ENCODE measurements at regions not wholly inside any gene's neighbourhood (a gene's known extent, or its start where the extent isn't known, plus 50 kb on each side); places are given as distances from the start of the nearest gene placed in this dataset.
"Not testable (repeated sequence)": the region's sequence is repeated elsewhere in the genome, so short reads cannot be mapped to it uniquely, and the experiment has no call there.

DNA sequence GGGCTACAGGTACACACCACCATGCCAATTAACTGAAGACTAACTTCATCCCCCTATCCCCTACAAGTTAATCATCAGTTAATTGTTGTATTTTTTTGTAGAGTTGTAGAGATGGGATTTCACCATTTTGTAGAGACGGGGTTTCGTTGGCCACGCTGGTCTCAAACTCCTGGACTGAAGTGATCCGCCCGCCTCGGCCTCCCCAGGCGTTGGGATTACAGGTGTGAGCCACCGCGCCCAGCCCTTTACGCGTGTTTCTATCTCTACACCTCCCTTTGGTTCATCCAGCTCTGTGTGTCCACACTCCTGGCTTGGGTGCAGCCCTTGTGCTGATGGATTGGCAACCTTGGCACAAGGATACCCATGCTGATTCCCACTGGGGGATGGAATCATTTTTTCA lies 258.8 kb downstream of the FAM43A start:
- TF ChIP-seq, protein P1, sequence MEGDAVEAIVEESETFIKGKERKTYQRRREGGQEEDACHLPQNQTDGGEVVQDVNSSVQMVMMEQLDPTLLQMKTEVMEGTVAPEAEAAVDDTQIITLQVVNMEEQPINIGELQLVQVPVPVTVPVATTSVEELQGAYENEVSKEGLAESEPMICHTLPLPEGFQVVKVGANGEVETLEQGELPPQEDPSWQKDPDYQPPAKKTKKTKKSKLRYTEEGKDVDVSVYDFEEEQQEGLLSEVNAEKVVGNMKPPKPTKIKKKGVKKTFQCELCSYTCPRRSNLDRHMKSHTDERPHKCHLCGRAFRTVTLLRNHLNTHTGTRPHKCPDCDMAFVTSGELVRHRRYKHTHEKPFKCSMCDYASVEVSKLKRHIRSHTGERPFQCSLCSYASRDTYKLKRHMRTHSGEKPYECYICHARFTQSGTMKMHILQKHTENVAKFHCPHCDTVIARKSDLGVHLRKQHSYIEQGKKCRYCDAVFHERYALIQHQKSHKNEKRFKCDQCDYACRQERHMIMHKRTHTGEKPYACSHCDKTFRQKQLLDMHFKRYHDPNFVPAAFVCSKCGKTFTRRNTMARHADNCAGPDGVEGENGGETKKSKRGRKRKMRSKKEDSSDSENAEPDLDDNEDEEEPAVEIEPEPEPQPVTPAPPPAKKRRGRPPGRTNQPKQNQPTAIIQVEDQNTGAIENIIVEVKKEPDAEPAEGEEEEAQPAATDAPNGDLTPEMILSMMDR (IDR thresholded peaks at IDR 0.05; ENCODE audit: low read depth, low read length): no peak
- no peak overlapping the region for H3K4me3 ChIP-seq (ENCODE audit: low read depth, low read length)

DNA sequence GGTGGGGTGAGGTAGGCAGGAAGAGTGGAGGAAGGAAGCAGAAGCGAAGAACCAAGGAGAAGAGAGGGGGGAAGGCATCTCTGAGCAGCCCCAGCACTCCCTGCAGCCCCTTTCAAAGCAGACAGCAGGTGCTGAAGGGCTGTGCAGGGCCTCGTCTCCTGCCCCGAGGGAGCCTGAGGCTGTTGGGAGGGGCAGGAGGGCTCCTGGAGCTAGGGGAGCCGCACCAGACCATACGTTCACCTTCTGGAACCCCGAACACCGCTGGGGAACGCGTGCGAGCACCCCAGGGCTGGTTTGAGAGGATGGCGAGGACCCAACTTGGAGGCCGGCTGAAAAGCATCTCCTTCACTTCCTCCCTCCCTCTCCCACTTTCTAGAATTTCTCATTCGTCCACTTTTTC lies 259.8 kb downstream of the FAM43A start:
- no peak overlapping the region for H3K4me3 ChIP-seq (ENCODE audit: low read depth, low read length)
- TF ChIP-seq, protein P1 (IDR thresholded peaks at IDR 0.05; ENCODE audit: low read depth, low read length): no peak

DNA sequence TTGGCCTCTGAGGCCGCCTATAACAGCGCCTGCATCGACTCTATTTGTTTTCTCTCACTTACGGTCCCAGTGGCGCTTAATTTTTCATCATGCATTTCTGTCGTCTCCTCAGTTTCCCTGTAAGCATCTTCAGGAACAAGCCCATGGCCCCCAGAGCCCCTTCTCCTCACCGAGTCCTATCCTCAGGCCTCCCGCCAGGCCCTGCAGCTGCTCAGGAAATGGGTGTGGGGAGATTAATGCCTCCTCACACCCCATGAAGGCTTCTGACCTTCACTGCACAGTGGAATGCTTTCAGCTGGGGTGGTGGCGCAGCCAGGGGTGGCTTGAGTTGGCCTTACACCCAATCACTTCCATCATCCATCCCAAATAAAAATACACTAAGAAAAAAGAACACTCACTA lies 260.4 kb downstream of the FAM43A start:
- H3K4me3 ChIP-seq (ENCODE audit: low read depth, low read length): no peak overlapping the region
- TF ChIP-seq, protein P1 (IDR thresholded peaks at IDR 0.05; ENCODE audit: low read depth, low read length): no peak

DNA sequence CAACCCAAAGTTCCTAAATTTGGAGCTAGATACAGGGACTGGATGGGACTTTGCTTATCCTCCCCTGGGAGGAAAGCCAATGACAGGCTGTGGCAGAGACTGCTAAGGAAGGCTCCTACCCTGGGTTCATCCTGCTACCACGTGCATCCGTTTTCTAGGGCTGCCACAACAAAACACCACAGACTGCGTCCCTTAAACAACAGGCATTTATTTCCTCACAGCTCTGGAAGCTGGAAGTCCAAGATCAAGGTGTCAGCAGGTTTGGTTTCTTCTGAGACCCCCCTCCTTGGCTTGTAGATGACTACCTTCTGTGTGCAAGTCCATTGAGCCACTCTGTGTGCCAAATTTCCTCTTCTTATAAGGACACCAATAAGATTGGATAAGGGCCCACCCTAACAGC lies 263.9 kb downstream of the FAM43A start:
- H3K4me3 ChIP-seq (ENCODE audit: low read depth, low read length): no peak overlapping the region
- TF ChIP-seq, protein P1 (IDR thresholded peaks at IDR 0.05; ENCODE audit: low read depth, low read length): no peak

DNA sequence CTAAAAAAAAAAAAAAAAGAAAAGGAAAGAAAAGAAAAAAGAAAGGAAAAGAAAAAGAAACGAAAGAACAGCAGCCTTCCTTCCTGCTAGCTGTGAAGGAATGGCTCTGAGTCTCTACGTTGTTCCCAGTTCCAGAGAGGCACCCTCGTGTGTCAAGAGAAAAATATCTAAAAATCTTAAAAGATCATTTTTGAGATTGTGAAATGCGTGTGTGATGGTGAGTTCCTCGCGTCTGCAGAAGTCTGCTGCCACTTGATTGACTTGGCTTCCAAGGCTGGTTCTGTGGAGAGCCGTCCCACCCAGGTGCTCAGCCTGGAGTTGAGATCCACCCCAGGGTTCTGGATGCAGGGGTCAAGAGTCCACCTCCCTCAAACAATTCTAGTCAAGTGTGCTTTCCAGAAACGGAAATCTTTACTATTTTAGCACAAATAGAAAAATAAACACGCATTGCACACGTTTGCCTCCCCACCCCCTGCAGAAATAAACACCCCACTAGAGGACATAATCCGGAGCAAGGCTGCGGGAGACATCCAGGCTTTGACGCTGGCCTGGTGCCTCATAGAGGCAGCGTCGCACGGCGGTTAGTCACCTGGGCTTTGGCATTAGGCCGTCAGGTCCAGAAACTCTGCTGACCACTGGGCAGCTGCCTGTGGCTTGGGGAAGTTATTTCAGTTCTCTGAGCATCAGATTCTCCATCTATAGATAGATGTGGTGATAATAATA lies 265.4 kb downstream of the FAM43A start:
- no peak overlapping the region for H3K4me3 ChIP-seq (ENCODE audit: low read depth, low read length)
- TF ChIP-seq, protein P1 (IDR thresholded peaks at IDR 0.05; ENCODE audit: low read depth, low read length): no peak

DNA sequence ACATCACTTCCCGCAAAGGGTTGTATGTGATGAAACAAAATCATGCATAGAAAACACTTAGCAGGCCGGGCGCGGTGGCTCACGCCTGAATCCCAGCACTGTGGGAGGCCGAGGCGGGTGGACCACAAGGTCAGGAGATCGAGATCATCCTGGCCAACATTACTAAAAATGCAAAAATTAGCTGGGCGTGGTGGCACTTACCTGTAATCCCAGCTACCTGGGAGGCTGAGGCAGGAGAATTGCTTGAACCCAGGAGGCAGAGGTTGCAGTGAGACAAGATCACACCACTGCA lies 265.9 kb downstream of the FAM43A start:
- not testable (repeated sequence) for H3K4me3 ChIP-seq (ENCODE audit: low read depth, low read length)

DNA sequence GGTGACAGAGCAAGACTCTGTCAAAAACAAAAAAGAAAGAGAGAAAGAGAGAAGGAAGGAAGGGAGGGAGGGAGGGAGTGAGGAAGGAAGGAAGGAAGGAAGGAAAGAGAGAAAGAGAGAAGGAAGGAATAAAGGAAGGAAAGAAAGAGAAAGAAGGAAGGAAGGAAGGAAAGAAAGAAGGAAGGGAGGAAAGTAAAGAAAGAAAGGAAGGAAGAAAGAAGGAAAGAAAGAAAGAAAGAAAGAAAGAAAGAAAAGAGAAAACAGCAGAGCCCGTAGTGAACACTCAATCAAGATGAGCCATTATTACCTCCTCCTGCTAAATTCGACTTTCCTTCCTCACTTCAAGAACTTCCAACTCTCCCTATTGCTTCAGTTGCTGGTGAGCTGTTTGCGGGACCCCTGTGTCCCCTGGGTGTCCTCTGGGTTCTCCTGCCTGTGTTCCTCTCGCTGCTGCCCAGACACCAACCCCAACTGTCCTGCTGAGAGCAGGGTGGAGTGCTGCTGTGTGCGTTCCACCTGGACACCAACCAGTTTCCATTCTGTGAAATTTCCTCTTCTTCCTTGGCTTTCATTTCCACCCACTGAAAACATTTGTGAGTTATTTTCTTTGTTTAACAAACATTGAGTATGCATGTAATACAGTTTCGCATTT lies 266.4 kb downstream of the FAM43A start:
- H3K4me3 ChIP-seq (ENCODE audit: low read depth, low read length): no peak overlapping the region
- TF ChIP-seq, protein P1 (IDR thresholded peaks at IDR 0.05; ENCODE audit: low read depth, low read length): no peak

DNA sequence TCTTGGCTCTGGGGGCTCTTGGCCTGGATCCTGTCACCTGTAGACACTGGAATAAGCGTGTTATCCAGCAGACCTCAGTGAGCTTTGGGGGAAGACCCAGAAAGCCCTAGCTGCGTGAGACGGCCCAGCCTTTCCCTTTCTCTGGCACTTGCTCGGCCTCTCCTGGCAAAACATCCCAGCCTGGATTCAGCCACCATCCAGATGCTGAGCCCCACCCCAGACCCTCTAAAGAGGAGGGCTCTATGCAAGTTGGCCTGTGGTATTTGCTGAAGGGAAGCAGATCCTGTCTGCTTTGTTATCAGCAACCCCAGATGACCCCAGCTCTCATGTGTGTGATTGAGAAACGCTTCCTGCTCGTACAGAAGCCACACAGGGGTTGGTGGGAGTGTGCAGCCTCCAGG lies 267.2 kb downstream of the FAM43A start:
- no peak overlapping the region for H3K4me3 ChIP-seq (ENCODE audit: low read depth, low read length)
- TF ChIP-seq, protein P1 (IDR thresholded peaks at IDR 0.05; ENCODE audit: low read depth, low read length): no peak
